ENCODE measurements at regions not wholly inside any gene's neighbourhood (a gene's known extent, or its start where the extent isn't known, plus 50 kb on each side); places are given as distances from the start of the nearest gene placed in this dataset.

GRCh38 chr16:86966777-86967176 is 350.4 kb downstream of the C16orf95 start:
- Histone ChIP-seq H3K36me3 (no peaks in the 10 kb centered on the region), H3K27ac (no peak overlapping the region), H3K9me3 (no peaks in the 10 kb centered on the region), H3K4me1 (ENCODE audit: control insufficient read depth in 1 of 2, insufficient read depth in 1 of 2, low read depth in 1 of 2, low read length in 1 of 2) (peaks cover 12 to 25% of the 10 kb centered on the region in 2 experiments), H3K4me3 (ENCODE audit: low read depth in 1 of 2, low read length in 1 of 2) (no peak overlapping the region), H3K27me3 (peaks cover 7% of the 10 kb centered on the region)
- no peak for TF ChIP-seq CTCF (IDR thresholded peaks at IDR 0.05)

GRCh38 chr16:86968866-86969265 is 348.3 kb downstream of the C16orf95 start:
- Histone ChIP-seq H3K36me3 (no peaks in the 10 kb centered on the region), H3K27ac (no peak overlapping the region), H3K4me1 (ENCODE audit: control insufficient read depth in 1 of 2, insufficient read depth in 1 of 2, low read depth in 1 of 2, low read length in 1 of 2) (peaks cover 12 to 26% of the 10 kb centered on the region in 2 experiments), H3K4me3 (ENCODE audit: low read depth in 1 of 2, low read length in 1 of 2) (no peak overlapping the region), H3K27me3 (peaks cover 8% of the 10 kb centered on the region), H3K9me3 (no peaks in the 10 kb centered on the region)
- no peak for TF ChIP-seq CTCF (IDR thresholded peaks at IDR 0.05)

- TF ChIP-seq CTCF (IDR thresholded peaks at IDR 0.05) = no peak
- no peak overlapping the region for H3K27ac ChIP-seq
- H3K4me1 ChIP-seq (ENCODE audit: control insufficient read depth in 1 of 2, insufficient read depth in 1 of 2, low read depth in 1 of 2, low read length in 1 of 2) = peaks cover 12 to 26% of the 10 kb centered on the region in 2 experiments
Measured at GRCh38 chr16:86969716-86970115, 347.5 kb downstream of the C16orf95 start.

GRCh38 chr16:86970279-86970678 is 346.9 kb downstream of the C16orf95 start:
- Histone ChIP-seq H3K9me3 (no peaks in the 10 kb centered on the region), H3K36me3 (no peaks in the 10 kb centered on the region), H3K27ac (peak overlapping the region; percentile 10), H3K4me3 (ENCODE audit: low read depth in 1 of 2, low read length in 1 of 2) (no peak overlapping the region), H3K27me3 (peaks cover 16% of the 10 kb centered on the region), H3K4me1 (ENCODE audit: control insufficient read depth in 1 of 2, insufficient read depth in 1 of 2, low read depth in 1 of 2, low read length in 1 of 2) (peaks cover 12 to 26% of the 10 kb centered on the region in 2 experiments)
- no peak for TF ChIP-seq CTCF (IDR thresholded peaks at IDR 0.05)

More at GRCh38 chr16:86969716-86970115, 347.5 kb downstream of the C16orf95 start:
- H3K9me3 ChIP-seq = no peaks in the 10 kb centered on the region
- no peaks in the 10 kb centered on the region for H3K36me3 ChIP-seq
- H3K27me3 ChIP-seq = peaks cover 16% of the 10 kb centered on the region
- H3K4me3 ChIP-seq (ENCODE audit: low read depth in 1 of 2, low read length in 1 of 2) = no peak overlapping the region

GRCh38 chr16:86970726-86971125 is 346.5 kb downstream of the C16orf95 start:
- peaks cover 12 to 26% of the 10 kb centered on the region in 2 experiments for H3K4me1 ChIP-seq (ENCODE audit: control insufficient read depth in 1 of 2, insufficient read depth in 1 of 2, low read depth in 1 of 2, low read length in 1 of 2)
- no peak for TF ChIP-seq CTCF (IDR thresholded peaks at IDR 0.05)
- H3K27me3 ChIP-seq = peaks cover 16% of the 10 kb centered on the region
- H3K4me3 ChIP-seq (ENCODE audit: low read depth in 1 of 2, low read length in 1 of 2) = no peak overlapping the region
- no peaks in the 10 kb centered on the region for H3K36me3 ChIP-seq
- no peaks in the 10 kb centered on the region for H3K9me3 ChIP-seq
- H3K27ac ChIP-seq = peak overlapping the region; percentile 10

- no peak overlapping the region for H3K4me3 ChIP-seq (ENCODE audit: low read depth in 1 of 2, low read length in 1 of 2)
- no peaks in the 10 kb centered on the region for H3K36me3 ChIP-seq
- H3K4me1 ChIP-seq (ENCODE audit: control insufficient read depth in 1 of 2, insufficient read depth in 1 of 2, low read depth in 1 of 2, low read length in 1 of 2) = peaks cover 12 to 26% of the 10 kb centered on the region in 2 experiments
- H3K27me3 ChIP-seq = peaks cover 16% of the 10 kb centered on the region
- no peaks in the 10 kb centered on the region for H3K9me3 ChIP-seq
- H3K27ac ChIP-seq = no peak overlapping the region
- TF ChIP-seq CTCF (IDR thresholded peaks at IDR 0.05) = no peak
Measured at GRCh38 chr16:86971251-86971650, 345.9 kb downstream of the C16orf95 start.

Measured in neutrophil (primary cell).